ENCODE measurements at regions not wholly inside any gene's neighbourhood (a gene's known extent, or its start where the extent isn't known, plus 50 kb on each side); places are given as distances from the start of the nearest gene placed in this dataset.

- TF ChIP-seq VEZF1 (CRISPR knock-in tag; IDR thresholded peaks at IDR 0.05) (no peak), TCF3 (CRISPR knock-in tag; IDR thresholded peaks at IDR 0.05) (no peak), TFAP4 (CRISPR knock-in tag; IDR thresholded peaks at IDR 0.05; ENCODE audit: borderline replicate concordance) (no peak), U2AF1 (optimal IDR thresholded peaks at IDR 0.05; ENCODE audit: low read depth, low read length) (no peak), MTA2 (IDR thresholded peaks at IDR 0.05; ENCODE audit: low read depth) (no peak), RNF2 (IDR thresholded peaks at IDR 0.05) (no peak), ELK1 (CRISPR knock-in tag; IDR thresholded peaks at IDR 0.05) (no peak), MYNN (IDR thresholded peaks at IDR 0.05) (no peak), MYNN (CRISPR knock-in tag; IDR thresholded peaks at IDR 0.05) (no peak), CBFA2T3 (IDR thresholded peaks at IDR 0.05) (no peak), BCLAF1 (IDR thresholded peaks at IDR 0.05; ENCODE audit: borderline replicate concordance in 1 of 2, control insufficient read depth in 1 of 2, low read depth in 2 of 2, low read length in 1 of 2) (no peak), ZNF431 (CRISPR knock-in tag; IDR thresholded peaks at IDR 0.05) (no peak), MCM2 (IDR thresholded peaks at IDR 0.05; ENCODE audit: low read depth) (no peak)
Observed at GRCh38 chr1:78388275-78388674, 102.5 kb upstream of the PTGFR start (continued).

All from K562 (cell line).